Activated CD8-positive, alpha-beta memory T cell treated with anti-CD3 and anti-CD28 coated beads, Interleukin-2, amount 10 ng/mL, durations not matched to agents 7 days and 5 days (primary cell): ENCODE measurements at regions not wholly inside any gene's neighbourhood (a gene's known extent, or its start where the extent isn't known, plus 50 kb on each side); places are given as distances from the start of the nearest gene placed in this dataset.

Experiments
- ATAC-seq: fragments of 150-1000 bp; cut with Tn5 transposase; one replicate; pipeline ENCODE4 v1.10.0; 2021; ENCODE audit warnings: moderate library complexity
- CTCF ChIA-PET: fragments of 350-600 bp; sonication (Branson Sonifier 250); formaldehyde crosslinking; loops from one replicate; lab custom pipeline; 2021; ENCODE audit warnings: antibody characterized with exemption; lab: Charles Lee
- DNase-seq: peaks from one replicate; pipeline ENCODE4 v3.0.0-alpha.2; 2020
- H3K27ac Mint-ChIP-seq: one replicate; pipeline ENCODE4 v1.8.0; 2021; ENCODE audit warnings: mild to moderate bottlenecking, mixed read lengths
- H3K27me3 Mint-ChIP-seq: one replicate; pipeline ENCODE4 v1.8.0; 2021; ENCODE audit warnings: mixed read lengths
- H3K36me3 Mint-ChIP-seq: one replicate; pipeline ENCODE4 v1.8.0; 2021; ENCODE audit warnings: mild to moderate bottlenecking, mixed read lengths
- H3K4me1 Mint-ChIP-seq: one replicate; pipeline ENCODE4 v1.8.0; 2021; ENCODE audit warnings: mixed read lengths
- H3K4me3 Mint-ChIP-seq: one replicate; pipeline ENCODE4 v1.8.0; 2021; ENCODE audit warnings: mild to moderate bottlenecking, moderate library complexity, mixed read lengths
- H3K9me3 Mint-ChIP-seq: one replicate; pipeline ENCODE4 v1.8.0; 2022; ENCODE audit warnings: low read depth, mixed read lengths

GRCh38 chr14:54123841-54124240, 167.2 kb upstream of the BMP4 start:
- Mint-ChIP-seq H3K27me3 (no peaks in the 10 kb centered on the region), H3K4me3 (no peak overlapping the region), H3K4me1 (no peaks in the 10 kb centered on the region), H3K9me3 (peaks cover 2% of the 10 kb centered on the region), H3K27ac (no peak overlapping the region), H3K36me3 (no peaks in the 10 kb centered on the region)
- DNase-seq (no peak), ATAC-seq (no peak)
- CTCF ChIA-PET = no interaction called here

GRCh38 chr14:54125109-54125508, 168.5 kb upstream of the BMP4 start:
- no peaks in the 10 kb centered on the region for H3K4me1 Mint-ChIP-seq
- no peaks in the 10 kb centered on the region for H3K27me3 Mint-ChIP-seq
- H3K9me3 Mint-ChIP-seq = peaks cover 2% of the 10 kb centered on the region
- H3K4me3 Mint-ChIP-seq = no peak overlapping the region
- no peaks in the 10 kb centered on the region for H3K36me3 Mint-ChIP-seq
- ATAC-seq (no peak), DNase-seq (no peak)
- H3K27ac Mint-ChIP-seq = no peak overlapping the region
- CTCF ChIA-PET = no interaction called here

- no peak for ATAC-seq
- no peak overlapping the region for H3K27ac Mint-ChIP-seq
- no peak for DNase-seq
- no peaks in the 10 kb centered on the region for H3K4me1 Mint-ChIP-seq
- peaks cover 2% of the 10 kb centered on the region for H3K9me3 Mint-ChIP-seq
- no peaks in the 10 kb centered on the region for H3K27me3 Mint-ChIP-seq
- CTCF ChIA-PET = no interaction called here
- no peaks in the 10 kb centered on the region for H3K36me3 Mint-ChIP-seq
- H3K4me3 Mint-ChIP-seq = no peak overlapping the region
These were observed 170.3 kb upstream of the BMP4 start for GRCh38 chr14:54126947-54127346.

- Mint-ChIP-seq H3K36me3 (no peaks in the 10 kb centered on the region), H3K9me3 (peaks cover 2% of the 10 kb centered on the region), H3K27ac (no peak overlapping the region), H3K4me1 (no peaks in the 10 kb centered on the region), H3K27me3 (no peaks in the 10 kb centered on the region), H3K4me3 (no peak overlapping the region)
- CTCF ChIA-PET = no interaction called here
- no peak for DNase-seq
- no peak for ATAC-seq
These were observed 170.9 kb upstream of the BMP4 start for GRCh38 chr14:54127526-54127925.

- ATAC-seq (no peak), DNase-seq (no peak)
- CTCF ChIA-PET = interaction anchor here (0.7 kb wide), 1 partner anchor 196 kb away, joined by 3 read pairs; no protein-coding TSS in a partner anchor
- Mint-ChIP-seq H3K4me3 (no peak overlapping the region), H3K4me1 (no peaks in the 10 kb centered on the region), H3K36me3 (no peaks in the 10 kb centered on the region), H3K27me3 (no peaks in the 10 kb centered on the region), H3K27ac (no peak overlapping the region), H3K9me3 (no peaks in the 10 kb centered on the region)
These were observed 173.4 kb upstream of the BMP4 start for GRCh38 chr14:54129850-54130640.

- H3K4me1 Mint-ChIP-seq = no peaks in the 10 kb centered on the region
- H3K27me3 Mint-ChIP-seq = no peaks in the 10 kb centered on the region
- ATAC-seq (no peak), DNase-seq (no peak)
- CTCF ChIA-PET = no interaction called here
- H3K4me3 Mint-ChIP-seq = no peak overlapping the region
- no peaks in the 10 kb centered on the region for H3K9me3 Mint-ChIP-seq
- no peak overlapping the region for H3K27ac Mint-ChIP-seq
- no peaks in the 10 kb centered on the region for H3K36me3 Mint-ChIP-seq
These were observed 175.9 kb upstream of the BMP4 start for GRCh38 chr14:54132496-54132895.

GRCh38 chr14:54133896-54134295, 177.3 kb upstream of the BMP4 start:
- no peak overlapping the region for H3K27ac Mint-ChIP-seq
- DNase-seq = no peak
- H3K4me3 Mint-ChIP-seq = no peak overlapping the region
- ATAC-seq = no peak
- no peaks in the 10 kb centered on the region for H3K9me3 Mint-ChIP-seq
- no peaks in the 10 kb centered on the region for H3K4me1 Mint-ChIP-seq
- H3K27me3 Mint-ChIP-seq = no peaks in the 10 kb centered on the region
- CTCF ChIA-PET = no interaction called here
- no peaks in the 10 kb centered on the region for H3K36me3 Mint-ChIP-seq

GRCh38 chr14:54135804-54136280, 179.2 kb upstream of the BMP4 start:
- Mint-ChIP-seq H3K27ac (no peak overlapping the region), H3K9me3 (no peaks in the 10 kb centered on the region), H3K27me3 (no peaks in the 10 kb centered on the region), H3K4me1 (no peaks in the 10 kb centered on the region), H3K36me3 (no peaks in the 10 kb centered on the region), H3K4me3 (no peak overlapping the region)
- no peak for ATAC-seq
- CTCF ChIA-PET = no interaction called here
- no peak for DNase-seq

GRCh38 chr14:54136894-54137613, 180.4 kb upstream of the BMP4 start:
- Mint-ChIP-seq H3K9me3 (no peaks in the 10 kb centered on the region), H3K36me3 (no peaks in the 10 kb centered on the region), H3K4me3 (no peak overlapping the region), H3K27ac (no peak overlapping the region), H3K27me3 (no peaks in the 10 kb centered on the region), H3K4me1 (no peaks in the 10 kb centered on the region)
- ATAC-seq (no peak), DNase-seq (no peak)
- CTCF ChIA-PET = interaction anchor here (1.3 kb wide), 1 partner anchor 8 kb away, joined by 4 read pairs; no protein-coding TSS in a partner anchor

GRCh38 chr14:54137614-54137961, 181.0 kb upstream of the BMP4 start:
- DNase-seq (no peak), ATAC-seq (no peak)
- Mint-ChIP-seq H3K4me1 (no peaks in the 10 kb centered on the region), H3K36me3 (no peaks in the 10 kb centered on the region), H3K4me3 (no peak overlapping the region), H3K27ac (no peak overlapping the region), H3K27me3 (peaks cover 1% of the 10 kb centered on the region), H3K9me3 (no peaks in the 10 kb centered on the region)
- CTCF ChIA-PET = interaction anchor here (1.3 kb wide), 1 partner anchor 9 kb away, joined by 4 read pairs; no protein-coding TSS in a partner anchor

GRCh38 chr14:54138024-54138353, 181.4 kb upstream of the BMP4 start:
- H3K4me1 Mint-ChIP-seq = no peaks in the 10 kb centered on the region
- no peak for ATAC-seq
- H3K27ac Mint-ChIP-seq = no peak overlapping the region
- H3K4me3 Mint-ChIP-seq = no peak overlapping the region
- no peaks in the 10 kb centered on the region for H3K9me3 Mint-ChIP-seq
- CTCF ChIA-PET = interaction anchor here (1.3 kb wide), 1 partner anchor 9 kb away, joined by 4 read pairs; no protein-coding TSS in a partner anchor
- H3K36me3 Mint-ChIP-seq = no peaks in the 10 kb centered on the region
- peaks cover 4% of the 10 kb centered on the region for H3K27me3 Mint-ChIP-seq
- DNase-seq = no peak

- H3K27ac Mint-ChIP-seq = no peak overlapping the region
- DNase-seq (no peak), ATAC-seq (no peak)
- no peak overlapping the region for H3K4me3 Mint-ChIP-seq
- H3K4me1 Mint-ChIP-seq = no peaks in the 10 kb centered on the region
- peaks cover 4% of the 10 kb centered on the region for H3K27me3 Mint-ChIP-seq
- H3K9me3 Mint-ChIP-seq = no peaks in the 10 kb centered on the region
- no peaks in the 10 kb centered on the region for H3K36me3 Mint-ChIP-seq
- CTCF ChIA-PET = interaction anchor here (1.3 kb wide), 1 partner anchor 10 kb away, joined by 4 read pairs; no protein-coding TSS in a partner anchor
These were observed 181.9 kb upstream of the BMP4 start for GRCh38 chr14:54138354-54139038.

- CTCF ChIA-PET = no interaction called here
- Mint-ChIP-seq H3K4me3 (no peak overlapping the region), H3K9me3 (no peaks in the 10 kb centered on the region), H3K4me1 (no peaks in the 10 kb centered on the region), H3K27me3 (peaks cover 4% of the 10 kb centered on the region), H3K27ac (no peak overlapping the region), H3K36me3 (no peaks in the 10 kb centered on the region)
- no peak for DNase-seq
- no peak for ATAC-seq
These were observed 183.9 kb upstream of the BMP4 start for GRCh38 chr14:54140551-54140950.
